WTC11 (cell line): ENCODE measurements at regions not wholly inside any gene's neighbourhood (a gene's known extent, or its start where the extent isn't known, plus 50 kb on each side); places are given as distances from the start of the nearest gene placed in this dataset.

Experiments used
- ATAC-seq: fragments of 200-7000 bp; cut with Tn5 transposase; 2 replicates; pipeline ENCODE4 v1.10.0; 2021; ENCODE audit warnings: mild to moderate bottlenecking, moderate library complexity
- CTCF ChIA-PET: fragments of 300-600 bp; sonication (Branson Sonifier 250); formaldehyde crosslinking; loops from one replicate; lab custom pipeline; 2021; ENCODE audit warnings: antibody characterized with exemption; lab: Charles Lee
- POLR2A ChIA-PET: fragments of 350-600 bp; sonication (Branson Sonifier 250); formaldehyde crosslinking; loops from one replicate; lab custom pipeline; 2021; ENCODE audit warnings: antibody characterized with exemption; lab: Charles Lee
- DNase-seq: peaks from one replicate; pipeline ENCODE4 v3.0.0; 2021; ENCODE audit warnings: low spot score
- H3K27ac Mint-ChIP-seq: 2 replicates; pipeline ENCODE4 v1.8.0; 2021; ENCODE audit warnings: mixed read lengths
- H3K27me3 Mint-ChIP-seq: 2 replicates; pipeline ENCODE4 v1.8.0; 2021; ENCODE audit warnings: low read depth, mild to moderate bottlenecking, moderate library complexity, mixed read lengths
- H3K36me3 Mint-ChIP-seq: 2 replicates; pipeline ENCODE4 v1.8.0; 2021; ENCODE audit warnings: mixed read lengths
- H3K4me1 Mint-ChIP-seq: 2 replicates; pipeline ENCODE4 v1.8.0; 2022; ENCODE audit warnings: mixed read lengths
- H3K4me3 Mint-ChIP-seq: 2 replicates; pipeline ENCODE4 v1.8.0; 2021; ENCODE audit warnings: mild to moderate bottlenecking, moderate library complexity, mixed read lengths
- H3K9me3 Mint-ChIP-seq: 2 replicates; pipeline ENCODE4 v1.8.0; 2021; ENCODE audit warnings: mixed read lengths
- ATF1 ChIP-seq: sonication (generic); formaldehyde crosslinking; IDR thresholded peaks from 2 replicates; pipeline ENCODE4 v1.8.1; 2023; ENCODE audit warnings: mild to moderate bottlenecking, moderate library complexity, missing genetic modification reagents
- E2F1 ChIP-seq: sonication (generic); formaldehyde crosslinking; IDR thresholded peaks from 2 replicates; pipeline ENCODE4 v1.8.0; 2022; ENCODE audit warnings: mild to moderate bottlenecking, missing genetic modification reagents
- GTF2I ChIP-seq: fragments of 250-450 bp; sonication (Bioruptor Pico); conservative IDR thresholded peaks from 2 replicates; pipeline ENCODE4 v1.4.0; 2021; ENCODE audit warnings: mild to moderate bottlenecking
- HMGA2 ChIP-seq: fragments of 250-450 bp; sonication (Bioruptor Pico); IDR thresholded peaks from 2 replicates; pipeline ENCODE4 v1.4.0; 2021; ENCODE audit warnings: mild to moderate bottlenecking, moderate library complexity
- JAZF1 ChIP-seq: fragments of 250-450 bp; sonication (Bioruptor Pico); IDR thresholded peaks from 2 replicates; pipeline ENCODE4 v1.9.0; 2021; ENCODE audit warnings: moderate library complexity, mild to moderate bottlenecking, inconsistent platforms
- NFATC4 ChIP-seq: fragments of 250-450 bp; sonication (Bioruptor Pico); IDR thresholded peaks from 2 replicates; pipeline ENCODE4 v1.9.0; 2021; ENCODE audit warnings: mild to moderate bottlenecking
- PRRX2 ChIP-seq: fragments of 250-450 bp; sonication (Bioruptor Pico); IDR thresholded peaks from 2 replicates; pipeline ENCODE4 v1.8.0; 2021; ENCODE audit warnings: mild to moderate bottlenecking
- SMAD3 ChIP-seq: sonication (generic); formaldehyde crosslinking; IDR thresholded peaks from 2 replicates; pipeline ENCODE4 v1.8.0; 2022; ENCODE audit warnings: missing genetic modification reagents, mild to moderate bottlenecking, borderline replicate concordance
- USF1 ChIP-seq: sonication (generic); formaldehyde crosslinking; IDR thresholded peaks from 2 replicates; pipeline ENCODE4 v1.8.0; 2022; ENCODE audit warnings: mild to moderate bottlenecking, missing genetic modification reagents
- ZNF138 ChIP-seq: sonication (generic); formaldehyde crosslinking; conservative IDR thresholded peaks from 2 replicates; pipeline ENCODE4 v1.8.1; 2022; ENCODE audit warnings: mild to moderate bottlenecking, moderate library complexity, missing genetic modification reagents
- ZNF263 ChIP-seq: sonication (generic); formaldehyde crosslinking; IDR thresholded peaks from 2 replicates; pipeline ENCODE4 v1.8.1; 2022; ENCODE audit warnings: low read depth, mild to moderate bottlenecking, moderate library complexity, missing genetic modification reagents
- ZNF396 ChIP-seq: fragments of 250-450 bp; sonication (Bioruptor Pico); IDR thresholded peaks from 2 replicates; pipeline ENCODE4 v1.8.0; 2021; ENCODE audit warnings: mild to moderate bottlenecking, moderate library complexity, borderline replicate concordance
- ZNF512 ChIP-seq: sonication (generic); formaldehyde crosslinking; IDR thresholded peaks from 2 replicates; pipeline ENCODE4 v1.8.1; 2022; ENCODE audit warnings: missing genetic modification reagents, borderline replicate concordance
- ZSCAN18 ChIP-seq: fragments of 250-450 bp; sonication (Bioruptor Pico); IDR thresholded peaks from 2 replicates; pipeline ENCODE4 v2.1.2; 2022; ENCODE audit warnings: mild to moderate bottlenecking, moderate library complexity
- TF ChIP-seq, protein P1 (sequence below): fragments of 250-450 bp; sonication (Bioruptor Pico); conservative IDR thresholded peaks from 2 replicates; pipeline ENCODE4 v1.9.0; 2021; ENCODE audit warnings: mild to moderate bottlenecking
- TF ChIP-seq, protein P2 (sequence below): sonication (generic); formaldehyde crosslinking; IDR thresholded peaks from 2 replicates; pipeline ENCODE4 v1.8.1; 2023; ENCODE audit warnings: mild to moderate bottlenecking, missing genetic modification reagents
- TF ChIP-seq, protein P3 (sequence below): fragments of 250-450 bp; sonication (Bioruptor Pico); IDR thresholded peaks from 2 replicates; pipeline ENCODE4 v1.9.0; 2021; ENCODE audit warnings: mild to moderate bottlenecking
- TF ChIP-seq, protein P4 (sequence below): sonication (generic); formaldehyde crosslinking; IDR thresholded peaks from 2 replicates; pipeline ENCODE4 v1.8.0; 2023; ENCODE audit warnings: missing genetic modification reagents

DNA sequence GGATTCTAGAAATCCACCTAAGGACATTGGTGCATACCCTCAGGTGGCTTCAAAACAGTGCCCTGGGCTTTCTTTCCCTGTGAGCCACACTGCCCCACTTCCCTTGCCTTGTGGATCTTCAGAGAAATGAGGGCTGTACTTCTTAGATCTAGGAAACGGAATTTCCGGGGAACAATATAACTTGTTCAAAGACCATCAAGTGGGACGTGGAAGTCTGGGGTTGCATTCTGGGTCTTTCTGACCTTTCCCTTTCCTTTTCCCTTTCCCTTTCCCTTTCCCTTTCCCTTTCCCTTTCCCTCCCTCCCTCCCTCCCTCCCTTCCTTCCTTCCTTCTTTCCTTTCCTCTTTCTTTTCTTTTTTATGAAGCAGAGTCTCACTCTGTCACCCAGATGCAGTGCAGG lies 97.1 kb upstream of the SALL1 start:
- H3K27ac Mint-ChIP-seq: no peak overlapping the region
- ChIA-PET CTCF (no interaction called here), POLR2A (no interaction called here)
- peaks cover 19% of the 10 kb centered on the region for H3K4me1 Mint-ChIP-seq
- DNase-seq: no peak
- no peak for ATAC-seq
- peaks cover 5% of the 10 kb centered on the region for H3K27me3 Mint-ChIP-seq
- H3K36me3 Mint-ChIP-seq: peaks cover 2% of the 10 kb centered on the region
- H3K4me3 Mint-ChIP-seq: no peak overlapping the region
- H3K9me3 Mint-ChIP-seq: peaks cover 21% of the 10 kb centered on the region
- TF ChIP-seq SMAD3 (CRISPR knock-in tag) (no peak), JAZF1 (CRISPR knock-in tag) (no peak), NFATC4 (no peak)

- TF ChIP-seq ZNF396 (CRISPR knock-in tag): no peak
- Mint-ChIP-seq H3K27ac (no peak overlapping the region), H3K27me3 (peaks cover 3% of the 10 kb centered on the region), H3K9me3 (peaks cover 9% of the 10 kb centered on the region), H3K4me3 (no peak overlapping the region), H3K4me1 (peaks cover 21% of the 10 kb centered on the region), H3K36me3 (no peaks in the 10 kb centered on the region)
- ATAC-seq (no peak), DNase-seq (no peak)
- ChIA-PET CTCF (no interaction called here), POLR2A (no interaction called here)
Measured at GRCh38 chr16:51245658-51245995, 94.6 kb upstream of the SALL1 start.

DNA sequence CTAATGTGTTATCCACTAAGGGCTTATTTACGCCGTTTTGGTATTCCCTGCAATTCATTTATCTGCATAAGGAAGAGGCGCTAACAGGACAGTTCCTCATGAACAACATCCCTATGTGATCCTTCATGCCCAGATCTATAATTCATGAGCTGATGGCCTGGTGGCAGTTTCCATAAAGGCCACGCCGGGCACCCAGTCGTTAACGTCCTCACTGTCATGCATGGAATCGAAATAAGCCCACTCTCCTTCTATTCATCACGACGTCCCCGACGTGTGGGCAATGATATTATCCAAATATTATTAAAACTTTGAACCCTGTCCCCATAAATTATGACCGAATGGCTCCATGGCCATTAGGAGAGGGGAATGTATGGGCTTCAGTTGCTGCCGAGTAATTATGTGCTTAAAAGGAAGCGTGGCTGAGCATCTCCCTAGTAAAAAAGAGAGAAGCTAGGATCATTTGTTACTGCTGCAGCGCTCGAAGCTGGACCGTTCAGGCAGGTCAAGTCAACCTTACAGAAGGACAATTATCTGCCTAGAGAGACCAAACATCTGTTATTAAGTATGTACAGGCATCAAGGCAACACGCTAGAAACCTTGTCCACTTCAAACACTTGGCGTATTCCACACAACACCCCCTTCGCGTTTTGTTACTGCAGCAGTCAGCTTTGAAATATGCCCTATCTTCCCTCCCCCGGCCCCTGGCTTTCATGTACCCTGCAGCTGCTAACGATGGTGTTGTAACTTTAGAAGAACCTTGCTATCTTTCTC lies 94.0 kb upstream of the SALL1 start:
- Mint-ChIP-seq H3K9me3 (peaks cover 9% of the 10 kb centered on the region), H3K27me3 (peaks cover 3% of the 10 kb centered on the region), H3K4me3 (no peak overlapping the region), H3K4me1 (peaks cover 21% of the 10 kb centered on the region), H3K27ac (no peak overlapping the region), H3K36me3 (no peaks in the 10 kb centered on the region)
- POLR2A ChIA-PET: no interaction called here
- CTCF ChIA-PET: no interaction called here
- no peak for DNase-seq
- no peak for ATAC-seq
- TF ChIP-seq GTF2I: no peak
- no peak for TF ChIP-seq ZNF396 (CRISPR knock-in tag)
- TF ChIP-seq ZNF512 (CRISPR knock-in tag): no peak
- TF ChIP-seq, protein P1, sequence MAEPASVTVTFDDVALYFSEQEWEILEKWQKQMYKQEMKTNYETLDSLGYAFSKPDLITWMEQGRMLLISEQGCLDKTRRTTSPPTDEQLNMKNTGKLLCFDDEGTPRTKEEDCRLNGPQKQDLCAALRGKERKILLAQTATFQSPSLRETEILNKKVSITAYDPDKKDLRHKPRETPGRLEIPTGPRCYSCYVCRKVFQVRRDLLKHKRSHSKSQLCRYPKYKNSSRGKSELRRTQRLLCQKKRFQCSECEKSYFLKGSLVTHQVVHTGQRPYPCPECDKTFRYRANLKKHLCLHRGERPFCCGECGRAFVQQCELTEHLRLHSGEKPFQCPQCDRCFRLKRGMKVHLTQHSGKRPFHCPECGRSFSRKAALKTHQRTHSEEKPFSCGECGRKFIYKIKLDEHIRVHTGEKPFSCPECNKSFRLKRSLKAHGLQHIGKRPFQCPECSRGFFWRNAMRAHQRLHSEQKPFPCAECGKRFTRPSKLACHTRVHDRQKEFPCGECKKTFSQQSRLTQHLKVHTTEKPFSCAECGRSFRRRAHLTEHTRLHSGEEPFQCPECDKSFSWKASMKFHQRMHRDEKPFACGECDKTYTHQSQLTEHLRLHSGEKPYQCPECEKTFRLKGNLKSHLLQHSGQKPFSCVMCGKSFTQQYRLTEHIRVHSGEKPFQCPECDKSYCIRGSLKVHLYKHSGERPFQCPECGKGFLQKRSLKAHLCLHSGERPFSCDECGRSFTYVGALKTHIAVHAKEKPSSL (CRISPR knock-in tag): no peak
- no peak for TF ChIP-seq ATF1 (CRISPR knock-in tag)
- TF ChIP-seq HMGA2 (CRISPR knock-in tag): no peak
- no peak for TF ChIP-seq ZNF138 (CRISPR knock-in tag)
- no peak for TF ChIP-seq E2F1 (CRISPR knock-in tag)
- TF ChIP-seq, protein P2, sequence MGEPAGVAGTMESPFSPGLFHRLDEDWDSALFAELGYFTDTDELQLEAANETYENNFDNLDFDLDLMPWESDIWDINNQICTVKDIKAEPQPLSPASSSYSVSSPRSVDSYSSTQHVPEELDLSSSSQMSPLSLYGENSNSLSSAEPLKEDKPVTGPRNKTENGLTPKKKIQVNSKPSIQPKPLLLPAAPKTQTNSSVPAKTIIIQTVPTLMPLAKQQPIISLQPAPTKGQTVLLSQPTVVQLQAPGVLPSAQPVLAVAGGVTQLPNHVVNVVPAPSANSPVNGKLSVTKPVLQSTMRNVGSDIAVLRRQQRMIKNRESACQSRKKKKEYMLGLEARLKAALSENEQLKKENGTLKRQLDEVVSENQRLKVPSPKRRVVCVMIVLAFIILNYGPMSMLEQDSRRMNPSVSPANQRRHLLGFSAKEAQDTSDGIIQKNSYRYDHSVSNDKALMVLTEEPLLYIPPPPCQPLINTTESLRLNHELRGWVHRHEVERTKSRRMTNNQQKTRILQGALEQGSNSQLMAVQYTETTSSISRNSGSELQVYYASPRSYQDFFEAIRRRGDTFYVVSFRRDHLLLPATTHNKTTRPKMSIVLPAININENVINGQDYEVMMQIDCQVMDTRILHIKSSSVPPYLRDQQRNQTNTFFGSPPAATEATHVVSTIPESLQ: no peak
- TF ChIP-seq ZSCAN18: no peak
- TF ChIP-seq USF1: no peak
- no peak for TF ChIP-seq ZNF263 (CRISPR knock-in tag)
- TF ChIP-seq, protein P3, sequence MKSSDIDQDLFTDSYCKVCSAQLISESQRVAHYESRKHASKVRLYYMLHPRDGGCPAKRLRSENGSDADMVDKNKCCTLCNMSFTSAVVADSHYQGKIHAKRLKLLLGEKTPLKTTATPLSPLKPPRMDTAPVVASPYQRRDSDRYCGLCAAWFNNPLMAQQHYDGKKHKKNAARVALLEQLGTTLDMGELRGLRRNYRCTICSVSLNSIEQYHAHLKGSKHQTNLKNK (CRISPR knock-in tag): no peak
- no peak for TF ChIP-seq PRRX2 (CRISPR knock-in tag)
- TF ChIP-seq, protein P4, sequence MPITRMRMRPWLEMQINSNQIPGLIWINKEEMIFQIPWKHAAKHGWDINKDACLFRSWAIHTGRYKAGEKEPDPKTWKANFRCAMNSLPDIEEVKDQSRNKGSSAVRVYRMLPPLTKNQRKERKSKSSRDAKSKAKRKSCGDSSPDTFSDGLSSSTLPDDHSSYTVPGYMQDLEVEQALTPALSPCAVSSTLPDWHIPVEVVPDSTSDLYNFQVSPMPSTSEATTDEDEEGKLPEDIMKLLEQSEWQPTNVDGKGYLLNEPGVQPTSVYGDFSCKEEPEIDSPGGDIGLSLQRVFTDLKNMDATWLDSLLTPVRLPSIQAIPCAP: no peak
